SK-N-SH treated with all-trans-retinoic acid at 6 μM for 48 hours (cell line): ENCODE measurements at regions not wholly inside any gene's neighbourhood (a gene's known extent, or its start where the extent isn't known, plus 50 kb on each side); places are given as distances from the start of the nearest gene placed in this dataset.

Experiments
- ATAC-seq: fragments of 200-7000 bp; cut with Tn5 transposase; 3 replicates; pipeline ENCODE4 v1.9.1; 2020; ENCODE audit warnings: mild to moderate bottlenecking, moderate library complexity
- ARNTL ChIP-seq: fragments of 450-650 bp; formaldehyde crosslinking; IDR thresholded peaks from 2 replicates; pipeline ENCODE4 v1.5.0; 2020; ENCODE audit warnings: low read depth, mild to moderate bottlenecking, moderate library complexity, borderline replicate concordance
- BACH2 ChIP-seq: fragments of 250-450 bp; sonication (Bioruptor Pico); IDR thresholded peaks from 2 replicates; pipeline ENCODE4 v1.9.0; 2021; ENCODE audit warnings: mild to moderate bottlenecking, borderline replicate concordance
- CREB5 ChIP-seq: fragments of 250-450 bp; sonication (Bioruptor Pico); IDR thresholded peaks from 2 replicates; pipeline ENCODE4 v1.5.1; 2020; ENCODE audit warnings: low read depth, mild to moderate bottlenecking, moderate library complexity
- CSDC2 ChIP-seq: fragments of 250-450 bp; sonication (Bioruptor Pico); IDR thresholded peaks from 2 replicates; pipeline ENCODE4 v1.5.0; 2020; ENCODE audit warnings: mild to moderate bottlenecking, moderate library complexity
- CSRNP3 ChIP-seq: fragments of 250-450 bp; sonication (Bioruptor Pico); IDR thresholded peaks from 2 replicates; pipeline ENCODE4 v1.5.1; 2021; ENCODE audit warnings: mild to moderate bottlenecking, moderate library complexity
- GLIS3 ChIP-seq: fragments of 250-450 bp; sonication (Bioruptor Pico); IDR thresholded peaks from 2 replicates; pipeline ENCODE4 v1.5.0; 2020; ENCODE audit warnings: mild to moderate bottlenecking, moderate library complexity
- ISL1 ChIP-seq: fragments of 250-450 bp; sonication (Bioruptor Pico); IDR thresholded peaks from 2 replicates; pipeline ENCODE4 v2.1.2; 2022; ENCODE audit warnings: mild to moderate bottlenecking, moderate library complexity
- OSR1 ChIP-seq: fragments of 250-450 bp; sonication (Bioruptor Pico); IDR thresholded peaks from 2 replicates; pipeline ENCODE4 v1.8.0; 2022; ENCODE audit warnings: moderate library complexity, mild to moderate bottlenecking, inconsistent platforms
- PATZ1 ChIP-seq: fragments of 250-450 bp; sonication (Bioruptor Pico); IDR thresholded peaks from 2 replicates; pipeline ENCODE4 v1.8.0; 2020; ENCODE audit warnings: mild to moderate bottlenecking, moderate library complexity, borderline replicate concordance
- POU6F1 ChIP-seq: fragments of 250-450 bp; sonication (Bioruptor Pico); IDR thresholded peaks from 2 replicates; pipeline ENCODE4 v1.8.0; 2021; ENCODE audit warnings: low read depth, mild to moderate bottlenecking, moderate library complexity, borderline replicate concordance
- PPARA ChIP-seq: fragments of 250-450 bp; sonication (Bioruptor Pico); IDR thresholded peaks from 2 replicates; pipeline ENCODE4 v1.5.0; 2020; ENCODE audit warnings: mild to moderate bottlenecking, borderline replicate concordance
- RARB ChIP-seq: fragments of 250-450 bp; sonication (Bioruptor Pico); IDR thresholded peaks from 2 replicates; pipeline ENCODE4 v1.8.0; 2021; ENCODE audit warnings: mild to moderate bottlenecking, moderate library complexity
- SNAI2 ChIP-seq: fragments of 250-450 bp; sonication (Bioruptor Pico); IDR thresholded peaks from 2 replicates; pipeline ENCODE4 v1.5.0; 2020; ENCODE audit warnings: mild to moderate bottlenecking, moderate library complexity
- TCF4 ChIP-seq: fragments of 250-450 bp; sonication (Bioruptor Pico); IDR thresholded peaks from 2 replicates; pipeline ENCODE4 v1.8.0; 2021; ENCODE audit warnings: mild to moderate bottlenecking, moderate library complexity, borderline replicate concordance
- TOX ChIP-seq: fragments of 250-450 bp; sonication (Bioruptor Pico); IDR thresholded peaks from 2 replicates; pipeline ENCODE4 v1.8.0; 2021; ENCODE audit warnings: mild to moderate bottlenecking, moderate library complexity, borderline replicate concordance
- TSHZ2 ChIP-seq: fragments of 250-450 bp; sonication (Bioruptor Pico); IDR thresholded peaks from 2 replicates; pipeline ENCODE4 v1.5.0; 2020; ENCODE audit warnings: mild to moderate bottlenecking, moderate library complexity
- ZC3H10 ChIP-seq: fragments of 250-450 bp; sonication (Bioruptor Pico); IDR thresholded peaks from 2 replicates; pipeline ENCODE4 v1.5.1; 2021; ENCODE audit warnings: mild to moderate bottlenecking, moderate library complexity
- ZFP3 ChIP-seq: fragments of 250-450 bp; sonication (Bioruptor Pico); IDR thresholded peaks from 2 replicates; pipeline ENCODE4 v1.5.0; 2020; ENCODE audit warnings: mild to moderate bottlenecking, moderate library complexity
- ZNF565 ChIP-seq: fragments of 450-650 bp; formaldehyde crosslinking; conservative IDR thresholded peaks from 2 replicates; pipeline ENCODE4 v1.5.0; 2020; ENCODE audit warnings: low read depth, mild to moderate bottlenecking, moderate library complexity
- ZNF70 ChIP-seq: fragments of 450-650 bp; formaldehyde crosslinking; IDR thresholded peaks from 2 replicates; pipeline ENCODE4 v1.5.0; 2020; ENCODE audit warnings: mild to moderate bottlenecking, moderate library complexity
- ZNF8 ChIP-seq: fragments of 450-650 bp; formaldehyde crosslinking; IDR thresholded peaks from 2 replicates; pipeline ENCODE4 v1.5.0; 2020; ENCODE audit warnings: mild to moderate bottlenecking, moderate library complexity

- no peak for TF ChIP-seq ZC3H10 (CRISPR knock-in tag)
- TF ChIP-seq, all 23 proteins: peak for 0
Measured at GRCh38 chr6:112576423-112576822, 229.3 kb downstream of the RFPL4B start (continued).

- TF ChIP-seq TCF4 (no peak), ZFP3 (CRISPR knock-in tag) (no peak), TSHZ2 (no peak), ARNTL (CRISPR knock-in tag) (no peak), OSR1 (CRISPR knock-in tag) (no peak), PPARA (CRISPR knock-in tag) (no peak), POU6F1 (CRISPR knock-in tag) (no peak)
- ATAC-seq = no peak
Measured at GRCh38 chr6:112579601-112580000, 232.5 kb downstream of the RFPL4B start.

GRCh38 chr6:112581015-112581414 lies 233.9 kb downstream of the RFPL4B start:
- ATAC-seq = no peak
- TF ChIP-seq PATZ1 (CRISPR knock-in tag) = no peak
- no peak for TF ChIP-seq TCF4
- no peak for TF ChIP-seq CSRNP3 (CRISPR knock-in tag)
- no peak for TF ChIP-seq PPARA (CRISPR knock-in tag)
- no peak for TF ChIP-seq BACH2 (CRISPR knock-in tag)
- TF ChIP-seq, all 23 proteins: peak for 0

- TF ChIP-seq TCF4 (no peak), ZNF70 (CRISPR knock-in tag) (no peak), PPARA (CRISPR knock-in tag) (no peak), SNAI2 (CRISPR knock-in tag) (no peak), GLIS3 (CRISPR knock-in tag) (no peak), CSRNP3 (CRISPR knock-in tag) (no peak), ZNF8 (CRISPR knock-in tag) (no peak), ISL1 (CRISPR knock-in tag) (no peak), OSR1 (CRISPR knock-in tag) (no peak), BACH2 (CRISPR knock-in tag) (no peak), ZNF565 (CRISPR knock-in tag) (no peak), TOX (CRISPR knock-in tag) (no peak), PATZ1 (CRISPR knock-in tag) (no peak), CREB5 (CRISPR knock-in tag) (no peak), CSDC2 (no peak), ARNTL (CRISPR knock-in tag) (no peak), POU6F1 (CRISPR knock-in tag) (no peak), RARB (CRISPR knock-in tag) (no peak)
- ATAC-seq = no peak
Measured at GRCh38 chr6:112590326-112590725, 243.2 kb downstream of the RFPL4B start.
